ENCODE measurements at regions not wholly inside any gene's neighbourhood (a gene's known extent, or its start where the extent isn't known, plus 50 kb on each side); places are given as distances from the start of the nearest gene placed in this dataset.

DNA sequence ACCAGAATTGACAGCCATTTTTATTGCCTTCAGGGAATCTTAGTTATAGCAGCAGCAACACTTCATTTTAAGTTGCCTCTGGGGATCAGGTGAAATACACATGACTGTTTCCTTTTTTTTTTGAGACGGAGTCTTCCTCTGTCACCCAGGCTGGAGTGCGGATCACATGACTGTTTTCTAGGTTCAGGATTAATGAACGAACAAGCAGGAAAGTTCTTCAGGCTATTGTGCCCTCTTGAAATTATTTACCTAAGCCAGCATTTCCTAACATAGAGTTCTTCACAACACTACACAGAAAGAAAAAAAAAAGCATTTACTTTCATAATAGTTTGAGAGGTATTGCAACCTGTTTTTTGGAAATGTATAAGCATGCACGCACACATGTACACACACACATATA lies 2032.8 kb downstream of the PCDH7 start:
- no peaks in the 10 kb centered on the region for H3K9me3 ChIP-seq
- H3K4me1 ChIP-seq: no peaks in the 10 kb centered on the region
- H3K4me3 ChIP-seq: no peak overlapping the region
- no peak for DNase-seq
- no peaks in the 10 kb centered on the region for H3K27me3 ChIP-seq
- no peak overlapping the region for H3K27ac ChIP-seq
- no peaks in the 10 kb centered on the region for H3K36me3 ChIP-seq (ENCODE audit: low read depth, missing control alignments)
- TF ChIP-seq, protein P1, sequence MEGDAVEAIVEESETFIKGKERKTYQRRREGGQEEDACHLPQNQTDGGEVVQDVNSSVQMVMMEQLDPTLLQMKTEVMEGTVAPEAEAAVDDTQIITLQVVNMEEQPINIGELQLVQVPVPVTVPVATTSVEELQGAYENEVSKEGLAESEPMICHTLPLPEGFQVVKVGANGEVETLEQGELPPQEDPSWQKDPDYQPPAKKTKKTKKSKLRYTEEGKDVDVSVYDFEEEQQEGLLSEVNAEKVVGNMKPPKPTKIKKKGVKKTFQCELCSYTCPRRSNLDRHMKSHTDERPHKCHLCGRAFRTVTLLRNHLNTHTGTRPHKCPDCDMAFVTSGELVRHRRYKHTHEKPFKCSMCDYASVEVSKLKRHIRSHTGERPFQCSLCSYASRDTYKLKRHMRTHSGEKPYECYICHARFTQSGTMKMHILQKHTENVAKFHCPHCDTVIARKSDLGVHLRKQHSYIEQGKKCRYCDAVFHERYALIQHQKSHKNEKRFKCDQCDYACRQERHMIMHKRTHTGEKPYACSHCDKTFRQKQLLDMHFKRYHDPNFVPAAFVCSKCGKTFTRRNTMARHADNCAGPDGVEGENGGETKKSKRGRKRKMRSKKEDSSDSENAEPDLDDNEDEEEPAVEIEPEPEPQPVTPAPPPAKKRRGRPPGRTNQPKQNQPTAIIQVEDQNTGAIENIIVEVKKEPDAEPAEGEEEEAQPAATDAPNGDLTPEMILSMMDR (IDR thresholded peaks at IDR 0.05): no peak
- no peak for TF ChIP-seq POLR2A (IDR thresholded peaks at IDR 0.05)
- intact Hi-C loops (cut with DNase I; ENCODE audit: low total_unique reads): no loop called here
- 92 to 93% methylated on average over 4 of the region's 4 CpGs for WGBS, 2 donors

GRCh38 chr4:32768664-32769389 lies 2048.7 kb downstream of the PCDH7 start:
- H3K9me3 ChIP-seq: no peaks in the 10 kb centered on the region
- H3K27me3 ChIP-seq: no peaks in the 10 kb centered on the region
- no peaks in the 10 kb centered on the region for H3K36me3 ChIP-seq (ENCODE audit: low read depth, missing control alignments)
- H3K27ac ChIP-seq: no peak overlapping the region
- WGBS, 2 donors: 79 to 80% methylated on average over 2 of the region's 2 CpGs
- intact Hi-C loops (cut with DNase I; ENCODE audit: low total_unique reads): no loop called here
- no peaks in the 10 kb centered on the region for H3K4me1 ChIP-seq
- TF ChIP-seq POLR2A (IDR thresholded peaks at IDR 0.05): no peak
- TF ChIP-seq, protein P1 (IDR thresholded peaks at IDR 0.05): no peak
- no peak overlapping the region for H3K4me3 ChIP-seq
- DNase-seq: no peak

DNA sequence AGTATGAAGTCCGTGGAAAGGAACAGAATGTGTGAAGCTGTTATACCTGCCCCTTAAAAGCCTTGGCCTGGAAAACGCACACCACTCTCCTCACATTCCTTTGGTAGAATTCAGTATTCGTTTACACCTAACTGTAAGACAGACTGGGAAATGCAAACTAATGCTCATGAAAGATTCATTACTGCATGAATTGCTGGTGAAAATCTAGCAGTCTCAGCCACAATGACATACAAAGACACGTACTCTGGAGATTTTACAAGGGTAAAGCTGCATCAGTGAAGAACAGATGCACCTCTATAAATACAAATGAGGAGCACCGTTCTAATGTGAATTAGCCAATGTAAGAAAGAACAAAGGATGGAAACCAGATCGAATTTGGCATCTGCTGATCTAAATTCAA lies 2051.3 kb downstream of the PCDH7 start:
- no peak for DNase-seq
- 73 to 75% methylated on average over 6 of the region's 6 CpGs for WGBS, 2 donors
- Histone ChIP-seq H3K4me3 (no peak overlapping the region), H3K9me3 (no peaks in the 10 kb centered on the region), H3K27ac (no peak overlapping the region), H3K36me3 (ENCODE audit: low read depth, missing control alignments) (no peaks in the 10 kb centered on the region), H3K27me3 (no peaks in the 10 kb centered on the region), H3K4me1 (no peaks in the 10 kb centered on the region)
- intact Hi-C loops (cut with DNase I; ENCODE audit: low total_unique reads): no loop called here
- TF ChIP-seq POLR2A (IDR thresholded peaks at IDR 0.05): no peak
- TF ChIP-seq, protein P1 (IDR thresholded peaks at IDR 0.05): no peak

DNA sequence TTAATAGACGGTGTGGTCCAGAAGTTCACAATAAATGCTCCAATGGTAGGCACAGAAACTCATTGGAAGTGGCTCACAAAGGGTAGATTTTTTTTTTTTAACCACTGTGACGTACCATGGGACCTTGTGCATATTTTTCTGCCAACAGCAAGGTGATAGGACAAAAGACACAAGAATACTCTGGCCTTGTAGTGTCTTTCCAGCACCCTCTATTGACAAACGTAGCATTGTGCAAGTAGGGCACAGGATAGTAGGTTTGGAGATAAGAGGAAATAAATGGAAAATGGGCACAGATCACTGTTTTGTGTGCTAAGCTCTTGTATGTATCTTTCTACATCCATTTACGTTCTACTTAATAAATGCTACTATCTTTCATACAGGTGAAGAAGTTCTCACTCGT lies 2054.9 kb downstream of the PCDH7 start:
- intact Hi-C loops (cut with DNase I; ENCODE audit: low total_unique reads): no loop called here
- Histone ChIP-seq H3K36me3 (ENCODE audit: low read depth, missing control alignments) (no peaks in the 10 kb centered on the region), H3K27ac (no peak overlapping the region), H3K4me1 (no peaks in the 10 kb centered on the region), H3K4me3 (no peak overlapping the region), H3K27me3 (no peaks in the 10 kb centered on the region), H3K9me3 (no peaks in the 10 kb centered on the region)
- TF ChIP-seq, protein P1 (IDR thresholded peaks at IDR 0.05): no peak
- no peak for TF ChIP-seq POLR2A (IDR thresholded peaks at IDR 0.05)
- WGBS, 2 donors: 64 to 78% methylated on average over 5 of the region's 5 CpGs
- no peak for DNase-seq
